BJ (cell line): ENCODE measurements at regions not wholly inside any gene's neighbourhood (a gene's known extent, or its start where the extent isn't known, plus 50 kb on each side); places are given as distances from the start of the nearest gene placed in this dataset.

Experiments
- CTCF ChIA-PET: fragments of 350-600 bp; formaldehyde crosslinking; extraction: SDS; loops from one replicate; lab custom pipeline; 2021; ENCODE audit warnings: antibody characterized with exemption, inconsistent platforms; lab: Yijun Ruan, JAX
- POLR2A ChIA-PET: fragments of 300-600 bp; sonication (Branson Sonifier 250); formaldehyde crosslinking; extraction: SDS; loops from one replicate; lab custom pipeline; 2021; ENCODE audit warnings: antibody characterized with exemption; lab: Charles Lee
- DNase-seq: peaks from one replicate; pipeline ENCODE4 v3.0.0-alpha.2; 2011; ENCODE audit warnings: low read depth
- H3K27me3 ChIP-seq: 2 replicates; pipeline ENCODE4 v1.6.0; 2011; ENCODE audit warnings: low read length; ENCODE audit not compliant: control insufficient read depth, insufficient read depth
- H3K36me3 ChIP-seq: 2 replicates; pipeline ENCODE4 v1.5.1; 2011; ENCODE audit warnings: low read length; ENCODE audit not compliant: control insufficient read depth, insufficient read depth
- H3K4me3 ChIP-seq: 2 replicates; pipeline ENCODE4 v1.5.1; 2011; ENCODE audit warnings: low read depth, mild to moderate bottlenecking, control low read depth, low read length
- TF ChIP-seq, protein P1 (sequence below): IDR thresholded peaks from 2 replicates; pipeline ENCODE4 v1.5.1; 2011; ENCODE audit warnings: low read depth, mild to moderate bottlenecking, control low read depth, inconsistent platforms, low read length, moderate library complexity; ENCODE audit not compliant: insufficient read depth

GRCh38 chr20:42020316-42020715, 402.1 kb upstream of the CHD6 start:
- no peaks in the 10 kb centered on the region for H3K27me3 ChIP-seq
- POLR2A ChIA-PET, result no interaction called here
- no peak overlapping the region for H3K4me3 ChIP-seq
- no peaks in the 10 kb centered on the region for H3K36me3 ChIP-seq
- TF ChIP-seq, protein P1, sequence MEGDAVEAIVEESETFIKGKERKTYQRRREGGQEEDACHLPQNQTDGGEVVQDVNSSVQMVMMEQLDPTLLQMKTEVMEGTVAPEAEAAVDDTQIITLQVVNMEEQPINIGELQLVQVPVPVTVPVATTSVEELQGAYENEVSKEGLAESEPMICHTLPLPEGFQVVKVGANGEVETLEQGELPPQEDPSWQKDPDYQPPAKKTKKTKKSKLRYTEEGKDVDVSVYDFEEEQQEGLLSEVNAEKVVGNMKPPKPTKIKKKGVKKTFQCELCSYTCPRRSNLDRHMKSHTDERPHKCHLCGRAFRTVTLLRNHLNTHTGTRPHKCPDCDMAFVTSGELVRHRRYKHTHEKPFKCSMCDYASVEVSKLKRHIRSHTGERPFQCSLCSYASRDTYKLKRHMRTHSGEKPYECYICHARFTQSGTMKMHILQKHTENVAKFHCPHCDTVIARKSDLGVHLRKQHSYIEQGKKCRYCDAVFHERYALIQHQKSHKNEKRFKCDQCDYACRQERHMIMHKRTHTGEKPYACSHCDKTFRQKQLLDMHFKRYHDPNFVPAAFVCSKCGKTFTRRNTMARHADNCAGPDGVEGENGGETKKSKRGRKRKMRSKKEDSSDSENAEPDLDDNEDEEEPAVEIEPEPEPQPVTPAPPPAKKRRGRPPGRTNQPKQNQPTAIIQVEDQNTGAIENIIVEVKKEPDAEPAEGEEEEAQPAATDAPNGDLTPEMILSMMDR, result no peak
- CTCF ChIA-PET, result no interaction called here
- no peak for DNase-seq

- H3K36me3 ChIP-seq, result no peaks in the 10 kb centered on the region
- POLR2A ChIA-PET, result no interaction called here
- CTCF ChIA-PET, result no interaction called here
- H3K27me3 ChIP-seq, result no peaks in the 10 kb centered on the region
- no peak overlapping the region for H3K4me3 ChIP-seq
- no peak for DNase-seq
- TF ChIP-seq, protein P1, result no peak
Observed at GRCh38 chr20:42018979-42019378, 400.8 kb upstream of the CHD6 start.

- no peak for DNase-seq
- POLR2A ChIA-PET, result no interaction called here
- H3K36me3 ChIP-seq, result no peaks in the 10 kb centered on the region
- TF ChIP-seq, protein P1, result no peak
- no peak overlapping the region for H3K4me3 ChIP-seq
- H3K27me3 ChIP-seq, result no peaks in the 10 kb centered on the region
- CTCF ChIA-PET, result no interaction called here
Observed at GRCh38 chr20:42010090-42010489, 391.9 kb upstream of the CHD6 start.

DNA sequence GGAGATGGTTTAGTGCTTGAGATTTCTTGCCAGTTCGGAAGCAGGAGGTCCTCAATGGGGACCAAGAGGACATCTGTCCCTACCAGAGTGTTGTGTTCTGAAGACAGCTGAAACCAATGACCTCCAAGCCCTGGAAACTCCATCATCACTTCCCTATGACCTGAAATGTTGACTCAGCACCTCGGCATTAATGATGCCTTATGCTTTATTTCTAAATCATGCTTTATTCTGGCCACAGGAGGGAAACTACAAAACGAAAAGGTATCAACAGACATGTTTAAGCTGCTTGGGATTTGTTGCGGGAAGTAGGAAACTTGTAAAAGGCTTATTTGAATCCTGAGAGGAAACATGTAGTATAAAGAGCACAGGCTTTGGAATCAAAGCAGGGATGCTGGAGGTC, 389.1 kb upstream of the CHD6 start:
- CTCF ChIA-PET, result no interaction called here
- POLR2A ChIA-PET, result no interaction called here

GRCh38 chr20:42005211-42005610, 387.0 kb upstream of the CHD6 start:
- ChIA-PET POLR2A (no interaction called here), CTCF (no interaction called here)
- DNase-seq, result no peak
- no peaks in the 10 kb centered on the region for H3K36me3 ChIP-seq
- H3K27me3 ChIP-seq, result no peaks in the 10 kb centered on the region
- TF ChIP-seq, protein P1, result no peak
- H3K4me3 ChIP-seq, result no peak overlapping the region

More for the DNA sequence above, 389.1 kb upstream of the CHD6 start:
- DNase-seq, result no peak
- Histone ChIP-seq H3K4me3 (no peak overlapping the region), H3K36me3 (no peaks in the 10 kb centered on the region), H3K27me3 (no peaks in the 10 kb centered on the region)
- TF ChIP-seq, protein P1, result no peak
